ENCODE measurements at regions not wholly inside any gene's neighbourhood (a gene's known extent, or its start where the extent isn't known, plus 50 kb on each side); places are given as distances from the start of the nearest gene placed in this dataset.

- peak overlapping the region; percentile 18 for H3K27ac Mint-ChIP-seq
- no peaks in the 10 kb centered on the region for H3K9me3 Mint-ChIP-seq
- no peak overlapping the region for H3K4me3 Mint-ChIP-seq
- no peak for DNase-seq
- peaks cover 61% of the 10 kb centered on the region for H3K4me1 Mint-ChIP-seq (ENCODE audit: low read depth)
- no peaks in the 10 kb centered on the region for H3K36me3 Mint-ChIP-seq (ENCODE audit: low read depth)
- TF ChIP-seq CTCF (IDR thresholded peaks at IDR 0.05): no peak
- H3K27me3 Mint-ChIP-seq (ENCODE audit: insufficient read depth): peaks cover 4% of the 10 kb centered on the region
Measured at GRCh38 chr9:130765137-130766020, 69.7 kb upstream of the ABL1 start.

GRCh38 chr9:130766021-130766926 is 68.8 kb upstream of the ABL1 start:
- no peak for DNase-seq
- Mint-ChIP-seq H3K4me3 (no peak overlapping the region), H3K4me1 (ENCODE audit: low read depth) (peaks cover 65% of the 10 kb centered on the region), H3K27me3 (ENCODE audit: insufficient read depth) (peaks cover 4% of the 10 kb centered on the region), H3K27ac (no peak overlapping the region), H3K36me3 (ENCODE audit: low read depth) (no peaks in the 10 kb centered on the region), H3K9me3 (no peaks in the 10 kb centered on the region)
- no peak for TF ChIP-seq CTCF (IDR thresholded peaks at IDR 0.05)

GRCh38 chr9:130766927-130767307 is 68.1 kb upstream of the ABL1 start:
- Mint-ChIP-seq H3K4me1 (ENCODE audit: low read depth) (peaks cover 65% of the 10 kb centered on the region), H3K27ac (no peak overlapping the region)

GRCh38 chr9:130768265-130768664 is 66.8 kb upstream of the ABL1 start:
- H3K4me1 Mint-ChIP-seq (ENCODE audit: low read depth): peaks cover 60% of the 10 kb centered on the region
- DNase-seq: no peak
- H3K4me3 Mint-ChIP-seq: no peak overlapping the region
- H3K9me3 Mint-ChIP-seq: no peaks in the 10 kb centered on the region
- no peaks in the 10 kb centered on the region for H3K36me3 Mint-ChIP-seq (ENCODE audit: low read depth)
- H3K27ac Mint-ChIP-seq: peak overlapping the region; percentile 13; the same call in 1 of the 2 replicates
- TF ChIP-seq CTCF (IDR thresholded peaks at IDR 0.05): no peak
- H3K27me3 Mint-ChIP-seq (ENCODE audit: insufficient read depth): peaks cover 4% of the 10 kb centered on the region

More at GRCh38 chr9:130766927-130767307, 68.1 kb upstream of the ABL1 start:
- Mint-ChIP-seq H3K36me3 (ENCODE audit: low read depth) (no peaks in the 10 kb centered on the region), H3K9me3 (no peaks in the 10 kb centered on the region), H3K27me3 (ENCODE audit: insufficient read depth) (peaks cover 4% of the 10 kb centered on the region), H3K4me3 (no peak overlapping the region)
- no peak for TF ChIP-seq CTCF (IDR thresholded peaks at IDR 0.05)
- no peak for DNase-seq

- H3K27ac Mint-ChIP-seq: no peak overlapping the region
- no peaks in the 10 kb centered on the region for H3K36me3 Mint-ChIP-seq (ENCODE audit: low read depth)
Measured at GRCh38 chr9:130768891-130769403, 66.1 kb upstream of the ABL1 start.

More at GRCh38 chr9:130768891-130769403, 66.1 kb upstream of the ABL1 start:
- TF ChIP-seq CTCF (IDR thresholded peaks at IDR 0.05): no peak
- no peak for DNase-seq
- no peaks in the 10 kb centered on the region for H3K9me3 Mint-ChIP-seq
- no peak overlapping the region for H3K4me3 Mint-ChIP-seq
- H3K27me3 Mint-ChIP-seq (ENCODE audit: insufficient read depth): peaks cover 4% of the 10 kb centered on the region
- H3K4me1 Mint-ChIP-seq (ENCODE audit: low read depth): peaks cover 53% of the 10 kb centered on the region
